WTC11 (cell line): ENCODE measurements at regions not wholly inside any gene's neighbourhood (a gene's known extent, or its start where the extent isn't known, plus 50 kb on each side); places are given as distances from the start of the nearest gene placed in this dataset.

Source experiments
- ATAC-seq: fragments of 200-7000 bp; cut with Tn5 transposase; 2 replicates; pipeline ENCODE4 v1.10.0; 2021; ENCODE audit warnings: mild to moderate bottlenecking, moderate library complexity
- CTCF ChIA-PET: fragments of 300-600 bp; sonication (Branson Sonifier 250); formaldehyde crosslinking; loops from one replicate; lab custom pipeline; 2021; ENCODE audit warnings: antibody characterized with exemption; lab: Charles Lee
- POLR2A ChIA-PET: fragments of 350-600 bp; sonication (Branson Sonifier 250); formaldehyde crosslinking; loops from one replicate; lab custom pipeline; 2021; ENCODE audit warnings: antibody characterized with exemption; lab: Charles Lee
- DNase-seq: peaks from one replicate; pipeline ENCODE4 v3.0.0; 2021; ENCODE audit warnings: low spot score
- H3K27ac Mint-ChIP-seq: 2 replicates; pipeline ENCODE4 v1.8.0; 2021; ENCODE audit warnings: mixed read lengths
- H3K27me3 Mint-ChIP-seq: 2 replicates; pipeline ENCODE4 v1.8.0; 2021; ENCODE audit warnings: low read depth, mild to moderate bottlenecking, moderate library complexity, mixed read lengths
- H3K36me3 Mint-ChIP-seq: 2 replicates; pipeline ENCODE4 v1.8.0; 2021; ENCODE audit warnings: mixed read lengths
- H3K4me1 Mint-ChIP-seq: 2 replicates; pipeline ENCODE4 v1.8.0; 2022; ENCODE audit warnings: mixed read lengths
- H3K4me3 Mint-ChIP-seq: 2 replicates; pipeline ENCODE4 v1.8.0; 2021; ENCODE audit warnings: mild to moderate bottlenecking, moderate library complexity, mixed read lengths
- H3K9me3 Mint-ChIP-seq: 2 replicates; pipeline ENCODE4 v1.8.0; 2021; ENCODE audit warnings: mixed read lengths
- CBFB ChIP-seq: sonication (generic); formaldehyde crosslinking; IDR thresholded peaks from 2 replicates; pipeline ENCODE4 v1.8.1; 2022; ENCODE audit warnings: mild to moderate bottlenecking, low read depth, missing genetic modification reagents
- CREM ChIP-seq: sonication (generic); formaldehyde crosslinking; IDR thresholded peaks from 2 replicates; pipeline ENCODE4 v1.8.1; 2022; ENCODE audit warnings: mild to moderate bottlenecking, missing genetic modification reagents, moderate library complexity
- EMX1 ChIP-seq: fragments of 250-450 bp; sonication (Bioruptor Pico); IDR thresholded peaks from 2 replicates; pipeline ENCODE4 v1.8.0; 2021; ENCODE audit warnings: mild to moderate bottlenecking
- GABPB1 ChIP-seq: sonication (generic); formaldehyde crosslinking; IDR thresholded peaks from 2 replicates; pipeline ENCODE4 v1.8.1; 2023; ENCODE audit warnings: mild to moderate bottlenecking, missing genetic modification reagents
- IRF2 ChIP-seq: sonication (generic); formaldehyde crosslinking; IDR thresholded peaks from 2 replicates; pipeline ENCODE4 v1.8.0; 2022; ENCODE audit warnings: low read depth, missing genetic modification reagents, borderline replicate concordance
- JAZF1 ChIP-seq: fragments of 250-450 bp; sonication (Bioruptor Pico); IDR thresholded peaks from 2 replicates; pipeline ENCODE4 v1.9.0; 2021; ENCODE audit warnings: moderate library complexity, mild to moderate bottlenecking, inconsistent platforms
- MLX ChIP-seq: sonication (generic); formaldehyde crosslinking; IDR thresholded peaks from 2 replicates; pipeline ENCODE4 v1.8.1; 2023; ENCODE audit warnings: mild to moderate bottlenecking, missing genetic modification reagents, moderate library complexity
- NR1H2 ChIP-seq: sonication (generic); formaldehyde crosslinking; IDR thresholded peaks from 2 replicates; pipeline ENCODE4 v1.9.0; 2021; ENCODE audit warnings: mild to moderate bottlenecking, moderate library complexity, missing genetic modification reagents
- PREB ChIP-seq: sonication (generic); formaldehyde crosslinking; IDR thresholded peaks from 2 replicates; pipeline ENCODE4 v1.8.1; 2022; ENCODE audit warnings: mild to moderate bottlenecking, missing genetic modification reagents, moderate library complexity, borderline replicate concordance
- RORB ChIP-seq: fragments of 250-450 bp; sonication (Bioruptor Pico); IDR thresholded peaks from 2 replicates; pipeline ENCODE4 v1.9.0; 2021; ENCODE audit warnings: mild to moderate bottlenecking
- STAT6 ChIP-seq: sonication (generic); formaldehyde crosslinking; conservative IDR thresholded peaks from 2 replicates; pipeline ENCODE4 v1.8.1; 2023; ENCODE audit warnings: mild to moderate bottlenecking, low read depth, missing genetic modification reagents, moderate library complexity
- ZNF121 ChIP-seq: sonication (generic); formaldehyde crosslinking; IDR thresholded peaks from 2 replicates; pipeline ENCODE4 v1.8.0; 2023; ENCODE audit warnings: missing genetic modification reagents
- ZNF232 ChIP-seq: sonication (generic); formaldehyde crosslinking; IDR thresholded peaks from 2 replicates; pipeline ENCODE4 v1.8.0; 2022; ENCODE audit warnings: mild to moderate bottlenecking, missing genetic modification reagents
- ZNF396 ChIP-seq: fragments of 250-450 bp; sonication (Bioruptor Pico); IDR thresholded peaks from 2 replicates; pipeline ENCODE4 v1.8.0; 2021; ENCODE audit warnings: mild to moderate bottlenecking, moderate library complexity, borderline replicate concordance
- ZNF532 ChIP-seq: fragments of 250-450 bp; sonication (Bioruptor Pico); IDR thresholded peaks from 2 replicates; pipeline ENCODE4 v1.9.0; 2021; ENCODE audit warnings: mild to moderate bottlenecking, borderline replicate concordance
- TF ChIP-seq, protein P1 (sequence below): sonication (generic); formaldehyde crosslinking; IDR thresholded peaks from 2 replicates; pipeline ENCODE4 v1.8.1; 2023; ENCODE audit warnings: mild to moderate bottlenecking, missing genetic modification reagents
- TF ChIP-seq, protein P2 (sequence below): sonication (generic); formaldehyde crosslinking; IDR thresholded peaks from 2 replicates; pipeline ENCODE4 v1.8.0; 2022; ENCODE audit warnings: mild to moderate bottlenecking, missing genetic modification reagents
- TF ChIP-seq, protein P3 (sequence below): fragments of 250-450 bp; sonication (Bioruptor Pico); IDR thresholded peaks from 2 replicates; pipeline ENCODE4 v1.9.0; 2021; ENCODE audit warnings: mild to moderate bottlenecking
- TF ChIP-seq, protein P4 (sequence below): sonication (generic); formaldehyde crosslinking; IDR thresholded peaks from 2 replicates; pipeline ENCODE4 v1.8.0; 2022; ENCODE audit warnings: mild to moderate bottlenecking, missing genetic modification reagents

- H3K27me3 Mint-ChIP-seq: no peaks in the 10 kb centered on the region
- no peaks in the 10 kb centered on the region for H3K36me3 Mint-ChIP-seq
- POLR2A ChIA-PET: no interaction called here
- H3K27ac Mint-ChIP-seq: peak overlapping the region; percentile 75
- ATAC-seq (peak; percentile 79), DNase-seq (peak; percentile 40)
- no peak overlapping the region for H3K4me3 Mint-ChIP-seq
- peaks cover 54% of the 10 kb centered on the region for H3K4me1 Mint-ChIP-seq
- TF ChIP-seq ZNF121 (CRISPR knock-in tag) (no peak), JAZF1 (CRISPR knock-in tag) (no peak), GABPB1 (CRISPR knock-in tag) (no peak)
- CTCF ChIA-PET: no interaction called here
- H3K9me3 Mint-ChIP-seq: peaks cover 13% of the 10 kb centered on the region
Measured at GRCh38 chr1:194535369-194535768, 1349.0 kb upstream of the B3GALT2 start.

- Mint-ChIP-seq H3K27me3 (no peaks in the 10 kb centered on the region), H3K4me3 (no peak overlapping the region), H3K27ac (peak overlapping the region; percentile 75), H3K9me3 (peaks cover 13% of the 10 kb centered on the region)
- ATAC-seq: no peak
- CTCF ChIA-PET: no interaction called here
- no peak for DNase-seq
- POLR2A ChIA-PET: no interaction called here
- no peak for TF ChIP-seq STAT6 (CRISPR knock-in tag)
- no peak for TF ChIP-seq ZNF532
- TF ChIP-seq ZNF232 (CRISPR knock-in tag): no peak
- no peak for TF ChIP-seq MLX
- TF ChIP-seq EMX1 (CRISPR knock-in tag): no peak
- no peak for TF ChIP-seq ZNF396 (CRISPR knock-in tag)
- TF ChIP-seq ZNF121 (CRISPR knock-in tag): no peak
- TF ChIP-seq, protein P1, sequence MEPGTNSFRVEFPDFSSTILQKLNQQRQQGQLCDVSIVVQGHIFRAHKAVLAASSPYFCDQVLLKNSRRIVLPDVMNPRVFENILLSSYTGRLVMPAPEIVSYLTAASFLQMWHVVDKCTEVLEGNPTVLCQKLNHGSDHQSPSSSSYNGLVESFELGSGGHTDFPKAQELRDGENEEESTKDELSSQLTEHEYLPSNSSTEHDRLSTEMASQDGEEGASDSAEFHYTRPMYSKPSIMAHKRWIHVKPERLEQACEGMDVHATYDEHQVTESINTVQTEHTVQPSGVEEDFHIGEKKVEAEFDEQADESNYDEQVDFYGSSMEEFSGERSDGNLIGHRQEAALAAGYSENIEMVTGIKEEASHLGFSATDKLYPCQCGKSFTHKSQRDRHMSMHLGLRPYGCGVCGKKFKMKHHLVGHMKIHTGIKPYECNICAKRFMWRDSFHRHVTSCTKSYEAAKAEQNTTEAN: no peak
- TF ChIP-seq IRF2 (CRISPR knock-in tag): no peak
- no peak for TF ChIP-seq CREM (CRISPR knock-in tag)
- no peak for TF ChIP-seq PREB (CRISPR knock-in tag)
- TF ChIP-seq, protein P2, sequence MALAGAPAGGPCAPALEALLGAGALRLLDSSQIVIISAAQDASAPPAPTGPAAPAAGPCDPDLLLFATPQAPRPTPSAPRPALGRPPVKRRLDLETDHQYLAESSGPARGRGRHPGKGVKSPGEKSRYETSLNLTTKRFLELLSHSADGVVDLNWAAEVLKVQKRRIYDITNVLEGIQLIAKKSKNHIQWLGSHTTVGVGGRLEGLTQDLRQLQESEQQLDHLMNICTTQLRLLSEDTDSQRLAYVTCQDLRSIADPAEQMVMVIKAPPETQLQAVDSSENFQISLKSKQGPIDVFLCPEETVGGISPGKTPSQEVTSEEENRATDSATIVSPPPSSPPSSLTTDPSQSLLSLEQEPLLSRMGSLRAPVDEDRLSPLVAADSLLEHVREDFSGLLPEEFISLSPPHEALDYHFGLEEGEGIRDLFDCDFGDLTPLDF: no peak
- no peak for TF ChIP-seq NR1H2 (CRISPR knock-in tag)
- TF ChIP-seq, protein P3, sequence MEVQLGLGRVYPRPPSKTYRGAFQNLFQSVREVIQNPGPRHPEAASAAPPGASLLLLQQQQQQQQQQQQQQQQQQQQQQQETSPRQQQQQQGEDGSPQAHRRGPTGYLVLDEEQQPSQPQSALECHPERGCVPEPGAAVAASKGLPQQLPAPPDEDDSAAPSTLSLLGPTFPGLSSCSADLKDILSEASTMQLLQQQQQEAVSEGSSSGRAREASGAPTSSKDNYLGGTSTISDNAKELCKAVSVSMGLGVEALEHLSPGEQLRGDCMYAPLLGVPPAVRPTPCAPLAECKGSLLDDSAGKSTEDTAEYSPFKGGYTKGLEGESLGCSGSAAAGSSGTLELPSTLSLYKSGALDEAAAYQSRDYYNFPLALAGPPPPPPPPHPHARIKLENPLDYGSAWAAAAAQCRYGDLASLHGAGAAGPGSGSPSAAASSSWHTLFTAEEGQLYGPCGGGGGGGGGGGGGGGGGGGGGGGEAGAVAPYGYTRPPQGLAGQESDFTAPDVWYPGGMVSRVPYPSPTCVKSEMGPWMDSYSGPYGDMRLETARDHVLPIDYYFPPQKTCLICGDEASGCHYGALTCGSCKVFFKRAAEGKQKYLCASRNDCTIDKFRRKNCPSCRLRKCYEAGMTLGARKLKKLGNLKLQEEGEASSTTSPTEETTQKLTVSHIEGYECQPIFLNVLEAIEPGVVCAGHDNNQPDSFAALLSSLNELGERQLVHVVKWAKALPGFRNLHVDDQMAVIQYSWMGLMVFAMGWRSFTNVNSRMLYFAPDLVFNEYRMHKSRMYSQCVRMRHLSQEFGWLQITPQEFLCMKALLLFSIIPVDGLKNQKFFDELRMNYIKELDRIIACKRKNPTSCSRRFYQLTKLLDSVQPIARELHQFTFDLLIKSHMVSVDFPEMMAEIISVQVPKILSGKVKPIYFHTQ (CRISPR knock-in tag): no peak
- TF ChIP-seq, protein P4, sequence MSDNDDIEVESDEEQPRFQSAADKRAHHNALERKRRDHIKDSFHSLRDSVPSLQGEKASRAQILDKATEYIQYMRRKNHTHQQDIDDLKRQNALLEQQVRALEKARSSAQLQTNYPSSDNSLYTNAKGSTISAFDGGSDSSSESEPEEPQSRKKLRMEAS (CRISPR knock-in tag): no peak
- no peak for TF ChIP-seq RORB (CRISPR knock-in tag)
- TF ChIP-seq CBFB (CRISPR knock-in tag): no peak
- TF ChIP-seq, all 79 proteins: peak for 0
- Mint-ChIP-seq H3K4me1 (peaks cover 54% of the 10 kb centered on the region), H3K36me3 (no peaks in the 10 kb centered on the region)
Measured at GRCh38 chr1:194534784-194535183, 1348.4 kb upstream of the B3GALT2 start.
